H9 (cell line): ENCODE measurements at regions not wholly inside any gene's neighbourhood (a gene's known extent, or its start where the extent isn't known, plus 50 kb on each side); places are given as distances from the start of the nearest gene placed in this dataset.
A peak's percentile ranks its signal among the peaks of the same experiment; 100 is the strongest.

Experiments used
- DNase-seq: peaks from one replicate; pipeline ENCODE4 v3.0.0-alpha.2; 2017
- H2AFZ ChIP-seq: one replicate; pipeline ENCODE4 v1.6.1; 2013; ENCODE audit warnings: mild to moderate bottlenecking, low read length, control low read depth, moderate library complexity
- H2AK5ac ChIP-seq: 2 replicates; pipeline ENCODE4 v1.6.1; 2013; ENCODE audit warnings: low read length, control low read depth, mixed read lengths; ENCODE audit not compliant: insufficient read length
- H2BK120ac ChIP-seq: one replicate; pipeline ENCODE4 v1.6.1; 2013; ENCODE audit warnings: low read depth, mild to moderate bottlenecking, low read length, control low read depth, inconsistent platforms; ENCODE audit not compliant: poor library complexity, severe bottlenecking
- H2BK12ac ChIP-seq: 2 replicates; pipeline ENCODE4 v1.6.1; 2013; ENCODE audit warnings: low read length, control low read depth, mixed read lengths, low read depth; ENCODE audit not compliant: insufficient read length
- H2BK15ac ChIP-seq: 2 replicates; pipeline ENCODE4 v1.6.1; 2013; ENCODE audit warnings: low read depth, low read length, control low read depth
- H2BK20ac ChIP-seq: one replicate; pipeline ENCODE4 v1.6.1; 2013; ENCODE audit warnings: low read depth, mild to moderate bottlenecking, low read length, control low read depth, inconsistent platforms; ENCODE audit not compliant: poor library complexity, severe bottlenecking
- H2BK5ac ChIP-seq: 2 replicates; pipeline ENCODE4 v1.6.1; 2013; ENCODE audit warnings: low read length, control low read depth, mixed read lengths; ENCODE audit not compliant: insufficient read length
- H3K14ac ChIP-seq: 2 replicates; pipeline ENCODE4 v1.6.1; 2013; ENCODE audit warnings: low read length, control low read depth; ENCODE audit not compliant: insufficient read depth
- H3K18ac ChIP-seq: 2 replicates; pipeline ENCODE4 v1.6.1; 2013; ENCODE audit warnings: low read depth, mild to moderate bottlenecking, mixed read lengths, low read length, control low read depth; ENCODE audit not compliant: insufficient read length
- H3K23ac ChIP-seq: 2 replicates; pipeline ENCODE4 v1.6.1; 2013; ENCODE audit warnings: low read length, control low read depth, mixed read lengths, low read depth; ENCODE audit not compliant: insufficient read length
- H3K23me2 ChIP-seq: 2 replicates; pipeline ENCODE4 v1.6.1; 2013; ENCODE audit warnings: low read depth, mild to moderate bottlenecking, mixed read lengths, low read length, control low read depth; ENCODE audit not compliant: insufficient read length, poor library complexity, severe bottlenecking
- H3K27ac ChIP-seq: 2 replicates; pipeline ENCODE4 v1.5.1; 2013; ENCODE audit warnings: low read length, control low read depth, mixed read lengths, low read depth; ENCODE audit not compliant: insufficient read length
- H3K27me3 ChIP-seq: 2 replicates; pipeline ENCODE4 v1.6.1; 2013; ENCODE audit warnings: low read length, control low read depth, inconsistent platforms; ENCODE audit not compliant: insufficient read depth
- H3K4ac ChIP-seq: 2 replicates; pipeline ENCODE4 v1.6.1; 2013; ENCODE audit warnings: low read depth, mild to moderate bottlenecking, control low read depth, inconsistent platforms, low read length, moderate library complexity
- H3K4me1 ChIP-seq: 2 replicates; pipeline ENCODE4 v1.6.1; 2013; ENCODE audit warnings: low read length, control low read depth, inconsistent platforms; ENCODE audit not compliant: insufficient read depth
- H3K4me2 ChIP-seq: 2 replicates; pipeline ENCODE4 v1.6.1; 2013; ENCODE audit warnings: low read length, control low read depth, mixed read lengths; ENCODE audit not compliant: insufficient read length, insufficient read depth
- H3K56ac ChIP-seq: 2 replicates; pipeline ENCODE4 v1.6.1; 2013; ENCODE audit warnings: low read depth, mild to moderate bottlenecking, mixed read lengths, low read length, control low read depth; ENCODE audit not compliant: insufficient read length
- H3K79me1 ChIP-seq: 2 replicates; pipeline ENCODE4 v1.6.1; 2013; ENCODE audit warnings: low read depth, mild to moderate bottlenecking, moderate library complexity, low read length, control low read depth, inconsistent platforms; ENCODE audit not compliant: insufficient read depth, poor library complexity, severe bottlenecking
- H3K79me2 ChIP-seq: 2 replicates; pipeline ENCODE4 v1.6.1; 2013; ENCODE audit warnings: low read length, control low read depth, inconsistent platforms; ENCODE audit not compliant: insufficient read depth
- H3K9ac ChIP-seq: 2 replicates; pipeline ENCODE4 v1.6.1; 2013; ENCODE audit warnings: low read length, control low read depth, mixed read lengths; ENCODE audit not compliant: insufficient read length; ENCODE audit errors: extremely low read depth
- H3K9me3 ChIP-seq: one replicate; pipeline ENCODE4 v1.6.1; 2013; ENCODE audit warnings: low read depth, low read length, inconsistent platforms; ENCODE audit not compliant: control insufficient read depth
- H3T11ph ChIP-seq: one replicate; pipeline ENCODE4 v1.6.1; 2013; ENCODE audit warnings: mild to moderate bottlenecking, low read length, control low read depth, inconsistent platforms
- H4K20me1 ChIP-seq: one replicate; pipeline ENCODE4 v1.6.1; 2013; ENCODE audit not compliant: control insufficient read depth, insufficient read length, insufficient read depth
- H4K5ac ChIP-seq: 2 replicates; pipeline ENCODE4 v1.6.1; 2013; ENCODE audit warnings: low read depth, mild to moderate bottlenecking, mixed read lengths, low read length, control low read depth; ENCODE audit not compliant: insufficient read length
- H4K8ac ChIP-seq: replicated peaks from 2 replicates; pipeline ENCODE4 v1.6.1; 2013; ENCODE audit warnings: low read length, control low read depth, mixed read lengths, low read depth; ENCODE audit not compliant: insufficient read length
- H4K91ac ChIP-seq: 2 replicates; pipeline ENCODE4 v1.6.1; 2013; ENCODE audit warnings: low read depth, mild to moderate bottlenecking, moderate library complexity, mixed read lengths, low read length, control low read depth; ENCODE audit not compliant: insufficient read length
- H3K27ac Mint-ChIP-seq, 3 experiments: 2 replicates in 2 of 3; 3 replicates in 1 of 3; pipeline ENCODE4 v1.8.0; 2020 to 2021; ENCODE audit warnings: mixed read lengths in 3 of 3, mild to moderate bottlenecking in 1 of 3, moderate library complexity in 1 of 3
- H3K27me3 Mint-ChIP-seq: 2 replicates; pipeline ENCODE4 v1.8.0; 2021; ENCODE audit warnings: low read depth, mild to moderate bottlenecking, moderate library complexity, mixed read lengths
- H3K36me3 Mint-ChIP-seq, 3 experiments: 2 replicates in 2 of 3; 3 replicates in 1 of 3; pipeline ENCODE4 v1.8.0; 2020 to 2021; ENCODE audit warnings: low read depth in 3 of 3, mixed read lengths in 3 of 3; ENCODE audit not compliant: insufficient read depth in 1 of 3
- H3K4me1 Mint-ChIP-seq, 2 experiments: 2 replicates each; pipeline ENCODE4 v1.8.0; 2020; ENCODE audit warnings: mixed read lengths in 2 of 2
- H3K4me3 Mint-ChIP-seq, 2 experiments: 2 replicates in 1 of 2; 3 replicates in 1 of 2; pipeline ENCODE4 v1.8.0; 2020 to 2021; ENCODE audit warnings: mild to moderate bottlenecking in 2 of 2, mixed read lengths in 2 of 2, moderate library complexity in 1 of 2
- H3K9me3 Mint-ChIP-seq, 2 experiments: 2 replicates in 1 of 2; 3 replicates in 1 of 2; pipeline ENCODE4 v1.8.0; 2020; ENCODE audit warnings: mild to moderate bottlenecking in 2 of 2, mixed read lengths in 2 of 2, moderate library complexity in 1 of 2
- CTCF ChIP-seq: fragments of 200-600 bp; sonication (generic); conservative IDR thresholded peaks from 3 replicates; pipeline ENCODE4 v1.8.0; 2021; ENCODE audit warnings: antibody characterized with exemption, mild to moderate bottlenecking
- WGBS: extraction: QIAGEN DNeasy Blood & Tissue Kit; methylation state at CpG from one replicate; pipeline ENCODE4 v1.1.7; 2013; ENCODE audit warnings: missing lambda C conversion rate, low lambda C conversion rate, mixed read lengths; ENCODE audit not compliant: insufficient read length; ENCODE audit errors: extremely low coverage; 5-methylcytosine and 5-hydroxymethylcytosine counted together

GRCh38 chr10:25701652-25702051, 232.4 kb upstream of the MYO3A start:
- Histone ChIP-seq H3K27ac (no peak overlapping the region), H2AFZ (no peak overlapping the region), H4K91ac (no peak overlapping the region), H3K79me2 (no peaks in the 10 kb centered on the region), H3K27me3 (no peaks in the 10 kb centered on the region), H3K56ac (no peak overlapping the region), H2BK20ac (no peak overlapping the region), H3K4me1 (no peaks in the 10 kb centered on the region; the same call in 1 of the 2 replicates), H2BK5ac (no peak overlapping the region), H2AK5ac (no peak overlapping the region), H2BK12ac (no peak overlapping the region), H3K23ac (no peak overlapping the region), H3K4me2 (no peak overlapping the region), H4K20me1 (no peaks in the 10 kb centered on the region), H2BK15ac (no peak overlapping the region), H2BK120ac (no peak overlapping the region), H3K14ac (no peak overlapping the region), H3K9ac (no peak overlapping the region), H4K5ac (no peak overlapping the region), H3K18ac (no peak overlapping the region), H3K79me1 (no peaks in the 10 kb centered on the region), H3K4ac (no peak overlapping the region), H3T11ph (no peak overlapping the region), H4K8ac (no peak overlapping the region), H3K9me3 (no peaks in the 10 kb centered on the region), H3K23me2 (no peaks in the 10 kb centered on the region)
- Mint-ChIP-seq H3K9me3 (peaks cover 0 to 3% of the 10 kb centered on the region in 2 experiments; a peak in 1 of 5 replicates), H3K27me3 (no peaks in the 10 kb centered on the region), H3K27ac (no peak overlapping the region), H3K4me3 (no peak overlapping the region), H3K4me1 (peaks cover 8 to 9% of the 10 kb centered on the region in 2 experiments), H3K36me3 (no peaks in the 10 kb centered on the region)
- no peak for TF ChIP-seq CTCF
- no CpG with 5 or more reads among the region's 15 CpGs for WGBS
- DNase-seq, result peak; percentile 58
